ENCODE measurements at regions not wholly inside any gene's neighbourhood (a gene's known extent, or its start where the extent isn't known, plus 50 kb on each side); places are given as distances from the start of the nearest gene placed in this dataset.

DNA sequence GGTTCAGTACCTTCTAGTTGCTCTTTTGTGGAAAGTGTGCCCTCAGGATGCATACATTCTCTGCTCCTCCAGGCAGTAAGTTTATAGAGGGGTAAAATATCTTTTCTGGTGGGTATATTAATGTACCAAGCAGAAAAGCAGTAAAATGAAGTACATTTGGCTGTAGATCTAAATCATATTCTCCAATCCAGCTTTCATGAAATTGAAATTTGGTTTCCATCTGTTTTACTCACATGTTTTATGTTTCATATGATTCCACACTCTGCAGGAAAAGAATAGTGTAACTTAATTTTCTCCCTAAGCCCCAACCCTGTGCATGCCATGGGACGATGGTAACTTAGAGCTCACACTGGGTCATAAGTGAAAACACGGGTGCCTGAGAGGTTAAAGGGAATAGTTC lies 172.3 kb downstream of the AKAIN1 start:
- TF ChIP-seq, protein P1, sequence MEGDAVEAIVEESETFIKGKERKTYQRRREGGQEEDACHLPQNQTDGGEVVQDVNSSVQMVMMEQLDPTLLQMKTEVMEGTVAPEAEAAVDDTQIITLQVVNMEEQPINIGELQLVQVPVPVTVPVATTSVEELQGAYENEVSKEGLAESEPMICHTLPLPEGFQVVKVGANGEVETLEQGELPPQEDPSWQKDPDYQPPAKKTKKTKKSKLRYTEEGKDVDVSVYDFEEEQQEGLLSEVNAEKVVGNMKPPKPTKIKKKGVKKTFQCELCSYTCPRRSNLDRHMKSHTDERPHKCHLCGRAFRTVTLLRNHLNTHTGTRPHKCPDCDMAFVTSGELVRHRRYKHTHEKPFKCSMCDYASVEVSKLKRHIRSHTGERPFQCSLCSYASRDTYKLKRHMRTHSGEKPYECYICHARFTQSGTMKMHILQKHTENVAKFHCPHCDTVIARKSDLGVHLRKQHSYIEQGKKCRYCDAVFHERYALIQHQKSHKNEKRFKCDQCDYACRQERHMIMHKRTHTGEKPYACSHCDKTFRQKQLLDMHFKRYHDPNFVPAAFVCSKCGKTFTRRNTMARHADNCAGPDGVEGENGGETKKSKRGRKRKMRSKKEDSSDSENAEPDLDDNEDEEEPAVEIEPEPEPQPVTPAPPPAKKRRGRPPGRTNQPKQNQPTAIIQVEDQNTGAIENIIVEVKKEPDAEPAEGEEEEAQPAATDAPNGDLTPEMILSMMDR (IDR thresholded peaks at IDR 0.05; ENCODE audit: low read depth, low read length, missing input control), result no peak
- TF ChIP-seq, protein P2, sequence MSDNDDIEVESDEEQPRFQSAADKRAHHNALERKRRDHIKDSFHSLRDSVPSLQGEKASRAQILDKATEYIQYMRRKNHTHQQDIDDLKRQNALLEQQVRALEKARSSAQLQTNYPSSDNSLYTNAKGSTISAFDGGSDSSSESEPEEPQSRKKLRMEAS (IDR thresholded peaks at IDR 0.05), result no peak
- no peak for TF ChIP-seq TAF1 (conservative IDR thresholded peaks at IDR 0.05)
- no peak for TF ChIP-seq YY1 (IDR thresholded peaks at IDR 0.05)
- no peak for TF ChIP-seq SP1 (IDR thresholded peaks at IDR 0.05)
- TF ChIP-seq, protein P3, sequence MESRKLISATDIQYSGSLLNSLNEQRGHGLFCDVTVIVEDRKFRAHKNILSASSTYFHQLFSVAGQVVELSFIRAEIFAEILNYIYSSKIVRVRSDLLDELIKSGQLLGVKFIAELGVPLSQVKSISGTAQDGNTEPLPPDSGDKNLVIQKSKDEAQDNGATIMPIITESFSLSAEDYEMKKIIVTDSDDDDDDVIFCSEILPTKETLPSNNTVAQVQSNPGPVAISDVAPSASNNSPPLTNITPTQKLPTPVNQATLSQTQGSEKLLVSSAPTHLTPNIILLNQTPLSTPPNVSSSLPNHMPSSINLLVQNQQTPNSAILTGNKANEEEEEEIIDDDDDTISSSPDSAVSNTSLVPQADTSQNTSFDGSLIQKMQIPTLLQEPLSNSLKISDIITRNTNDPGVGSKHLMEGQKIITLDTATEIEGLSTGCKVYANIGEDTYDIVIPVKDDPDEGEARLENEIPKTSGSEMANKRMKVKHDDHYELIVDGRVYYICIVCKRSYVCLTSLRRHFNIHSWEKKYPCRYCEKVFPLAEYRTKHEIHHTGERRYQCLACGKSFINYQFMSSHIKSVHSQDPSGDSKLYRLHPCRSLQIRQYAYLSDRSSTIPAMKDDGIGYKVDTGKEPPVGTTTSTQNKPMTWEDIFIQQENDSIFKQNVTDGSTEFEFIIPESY (IDR thresholded peaks at IDR 0.05), result no peak
- TF ChIP-seq RAD21 (IDR thresholded peaks at IDR 0.05), result no peak
- TF ChIP-seq, protein P4, sequence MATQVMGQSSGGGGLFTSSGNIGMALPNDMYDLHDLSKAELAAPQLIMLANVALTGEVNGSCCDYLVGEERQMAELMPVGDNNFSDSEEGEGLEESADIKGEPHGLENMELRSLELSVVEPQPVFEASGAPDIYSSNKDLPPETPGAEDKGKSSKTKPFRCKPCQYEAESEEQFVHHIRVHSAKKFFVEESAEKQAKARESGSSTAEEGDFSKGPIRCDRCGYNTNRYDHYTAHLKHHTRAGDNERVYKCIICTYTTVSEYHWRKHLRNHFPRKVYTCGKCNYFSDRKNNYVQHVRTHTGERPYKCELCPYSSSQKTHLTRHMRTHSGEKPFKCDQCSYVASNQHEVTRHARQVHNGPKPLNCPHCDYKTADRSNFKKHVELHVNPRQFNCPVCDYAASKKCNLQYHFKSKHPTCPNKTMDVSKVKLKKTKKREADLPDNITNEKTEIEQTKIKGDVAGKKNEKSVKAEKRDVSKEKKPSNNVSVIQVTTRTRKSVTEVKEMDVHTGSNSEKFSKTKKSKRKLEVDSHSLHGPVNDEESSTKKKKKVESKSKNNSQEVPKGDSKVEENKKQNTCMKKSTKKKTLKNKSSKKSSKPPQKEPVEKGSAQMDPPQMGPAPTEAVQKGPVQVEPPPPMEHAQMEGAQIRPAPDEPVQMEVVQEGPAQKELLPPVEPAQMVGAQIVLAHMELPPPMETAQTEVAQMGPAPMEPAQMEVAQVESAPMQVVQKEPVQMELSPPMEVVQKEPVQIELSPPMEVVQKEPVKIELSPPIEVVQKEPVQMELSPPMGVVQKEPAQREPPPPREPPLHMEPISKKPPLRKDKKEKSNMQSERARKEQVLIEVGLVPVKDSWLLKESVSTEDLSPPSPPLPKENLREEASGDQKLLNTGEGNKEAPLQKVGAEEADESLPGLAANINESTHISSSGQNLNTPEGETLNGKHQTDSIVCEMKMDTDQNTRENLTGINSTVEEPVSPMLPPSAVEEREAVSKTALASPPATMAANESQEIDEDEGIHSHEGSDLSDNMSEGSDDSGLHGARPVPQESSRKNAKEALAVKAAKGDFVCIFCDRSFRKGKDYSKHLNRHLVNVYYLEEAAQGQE (IDR thresholded peaks at IDR 0.05), result no peak
- TF ChIP-seq JUND (IDR thresholded peaks at IDR 0.05), result no peak
- no peak for TF ChIP-seq GABPA (IDR thresholded peaks at IDR 0.05 in 1 of 2, conservative IDR thresholded peaks at IDR 0.05 in 1 of 2)
- TF ChIP-seq HNF4A (conservative IDR thresholded peaks at IDR 0.05), result no peak

Data from liver (tissue), 3 donors.